Bone marrow (tissue), 2 donors: ENCODE measurements at regions not wholly inside any gene's neighbourhood (a gene's known extent, or its start where the extent isn't known, plus 50 kb on each side); places are given as distances from the start of the nearest gene placed in this dataset.
A peak's percentile ranks its signal among the peaks of the same experiment; 100 is the strongest.

Experiments used
- DNase-seq, 2 donors: peaks; one replicate each; lab custom pipeline; 2025; lab: John Stamatoyannopoulos, UW

GRCh38 chr2:181149056-181149455 is 168.7 kb downstream of the UBE2E3 start:
- no peak for DNase-seq

GRCh38 chr2:181152226-181152625 is 171.8 kb downstream of the UBE2E3 start:
- DNase-seq = no peak

GRCh38 chr2:181152701-181153100 is 172.3 kb downstream of the UBE2E3 start:
- no peak for DNase-seq

- DNase-seq = no peak
These were observed 173.5 kb downstream of the UBE2E3 start for GRCh38 chr2:181153886-181154285.

GRCh38 chr2:181157326-181157725 is 176.9 kb downstream of the UBE2E3 start:
- no peak for DNase-seq

GRCh38 chr2:181158427-181158826 is 178.0 kb downstream of the UBE2E3 start:
- DNase-seq = no peak

- no peak for DNase-seq
These were observed 181.2 kb downstream of the UBE2E3 start for GRCh38 chr2:181161615-181162014.

- no peak for DNase-seq
These were observed 182.7 kb downstream of the UBE2E3 start for GRCh38 chr2:181163139-181163538.

- no peak for DNase-seq
These were observed 183.3 kb downstream of the UBE2E3 start for GRCh38 chr2:181163691-181164090.

GRCh38 chr2:181164699-181165098 is 184.3 kb downstream of the UBE2E3 start:
- DNase-seq = peak in 1 of 2 donors; percentile 60

- DNase-seq = peak in 1 of 2 donors; percentile 40
These were observed 184.9 kb downstream of the UBE2E3 start for GRCh38 chr2:181165199-181165868.

- no peak for DNase-seq
These were observed 189.1 kb downstream of the UBE2E3 start for GRCh38 chr2:181169503-181169902.

GRCh38 chr2:181170256-181170655 is 189.9 kb downstream of the UBE2E3 start:
- DNase-seq = no peak

- no peak for DNase-seq
These were observed 192.3 kb downstream of the UBE2E3 start for GRCh38 chr2:181172676-181173075.

- no peak for DNase-seq
These were observed 194.5 kb downstream of the UBE2E3 start for GRCh38 chr2:181174611-181175580.

GRCh38 chr2:181176540-181176939 is 196.1 kb downstream of the UBE2E3 start:
- DNase-seq = no peak

- no peak for DNase-seq
These were observed 197.0 kb downstream of the UBE2E3 start for GRCh38 chr2:181177376-181177775.

- no peak for DNase-seq
These were observed 197.7 kb downstream of the UBE2E3 start for GRCh38 chr2:181178130-181178529.

- DNase-seq = no peak
These were observed 198.5 kb downstream of the UBE2E3 start for GRCh38 chr2:181178823-181179412.

- no peak for DNase-seq
These were observed 203.6 kb downstream of the UBE2E3 start for GRCh38 chr2:181183878-181184542.

GRCh38 chr2:181185421-181185820 is 205.0 kb downstream of the UBE2E3 start:
- no peak for DNase-seq

GRCh38 chr2:181185948-181186347 is 205.5 kb downstream of the UBE2E3 start:
- no peak for DNase-seq
